ENCODE measurements at regions not wholly inside any gene's neighbourhood (a gene's known extent, or its start where the extent isn't known, plus 50 kb on each side); places are given as distances from the start of the nearest gene placed in this dataset.

DNA sequence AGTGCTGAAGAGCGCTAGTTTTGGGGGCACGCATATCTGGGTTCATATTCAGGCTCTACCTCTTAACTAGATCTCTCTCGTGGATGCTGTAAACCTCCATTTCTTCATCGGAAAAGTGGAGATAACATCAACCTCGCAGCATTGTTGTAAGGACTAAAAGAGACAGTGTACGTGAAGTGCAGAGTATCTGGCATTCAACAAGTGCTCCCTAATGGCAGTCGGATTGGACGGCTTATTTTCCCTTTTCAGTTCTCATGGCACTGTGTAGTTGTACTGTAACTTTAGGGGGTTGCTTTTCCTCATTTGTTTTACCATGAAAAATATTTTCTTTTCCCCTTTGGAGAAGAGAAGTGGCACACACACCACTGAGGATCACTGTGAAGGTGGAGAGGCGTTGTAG, 51.4 kb upstream of the ESX1 start:
- DNase-seq: no peak

Measured in activated CD4-positive, alpha-beta T cell treated with anti-CD3 and anti-CD28 coated beads, Interleukin-2, Interleukin-6, amounts not matched to agents 100 ng/mL and 50 ng/mL, durations not matched to agents 16 hours and 8 hours (primary cell).